Mesothelial cell of epicardium (in vitro differentiated cells): ENCODE measurements at regions not wholly inside any gene's neighbourhood (a gene's known extent, or its start where the extent isn't known, plus 50 kb on each side); places are given as distances from the start of the nearest gene placed in this dataset.

Source experiments
- DNase-seq, 2 experiments: peaks; one replicate each; pipeline ENCODE4 v3.0.0; 2021; ENCODE audit warnings: low spot score in 2 of 2; ENCODE audit not compliant: unreplicated experiment in 2 of 2
- H3K27ac Mint-ChIP-seq: 2 replicates; pipeline ENCODE4 v1.8.0; 2021; ENCODE audit warnings: mixed read lengths
- H3K27me3 Mint-ChIP-seq: 2 replicates; pipeline ENCODE4 v1.8.0; 2021; ENCODE audit warnings: low read depth, mixed read lengths
- H3K36me3 Mint-ChIP-seq: 2 replicates; pipeline ENCODE4 v1.8.0; 2021; ENCODE audit warnings: mixed read lengths
- H3K4me1 Mint-ChIP-seq: 2 replicates; pipeline ENCODE4 v1.8.0; 2021; ENCODE audit warnings: mixed read lengths
- H3K4me3 Mint-ChIP-seq: 2 replicates; pipeline ENCODE4 v1.8.0; 2021; ENCODE audit warnings: mild to moderate bottlenecking, moderate library complexity, mixed read lengths
- H3K9me3 Mint-ChIP-seq: 2 replicates; pipeline ENCODE4 v1.8.0; 2021; ENCODE audit warnings: mixed read lengths
- CTCF ChIP-seq: fragments of 200-600 bp; sonication (generic); IDR thresholded peaks from one replicate; pipeline ENCODE4 v1.5.0; 2021; ENCODE audit warnings: antibody characterized with exemption; ENCODE audit not compliant: unreplicated experiment

GRCh38 chr12:114238808-114239207 is 167.1 kb downstream of the TBX5 start:
- DNase-seq, result no peak
- Mint-ChIP-seq H3K9me3 (no peaks in the 10 kb centered on the region), H3K4me1 (peaks cover 41% of the 10 kb centered on the region), H3K4me3 (no peak overlapping the region), H3K27me3 (peaks cover 17% of the 10 kb centered on the region), H3K27ac (peak overlapping the region; percentile 6), H3K36me3 (no peaks in the 10 kb centered on the region)
- TF ChIP-seq CTCF, result no peak

GRCh38 chr12:114237230-114237629 is 168.7 kb downstream of the TBX5 start:
- peaks cover 41% of the 10 kb centered on the region for H3K4me1 Mint-ChIP-seq
- H3K27ac Mint-ChIP-seq, result no peak overlapping the region
- H3K27me3 Mint-ChIP-seq, result peaks cover 17% of the 10 kb centered on the region
- H3K4me3 Mint-ChIP-seq, result no peak overlapping the region
- H3K9me3 Mint-ChIP-seq, result no peaks in the 10 kb centered on the region
- H3K36me3 Mint-ChIP-seq, result no peaks in the 10 kb centered on the region
- DNase-seq, result no peak
- TF ChIP-seq CTCF, result no peak

GRCh38 chr12:114232187-114232586 is 173.8 kb downstream of the TBX5 start:
- Mint-ChIP-seq H3K9me3 (no peaks in the 10 kb centered on the region), H3K36me3 (no peaks in the 10 kb centered on the region), H3K4me3 (no peak overlapping the region), H3K4me1 (peaks cover 10% of the 10 kb centered on the region), H3K27me3 (peaks cover 14% of the 10 kb centered on the region), H3K27ac (no peak overlapping the region)
- TF ChIP-seq CTCF, result no peak
- DNase-seq, result no peak

GRCh38 chr12:114229150-114229549 is 176.8 kb downstream of the TBX5 start:
- Mint-ChIP-seq H3K9me3 (no peaks in the 10 kb centered on the region), H3K27me3 (peaks cover 34% of the 10 kb centered on the region)

GRCh38 chr12:114226241-114226928 is 179.6 kb downstream of the TBX5 start:
- Mint-ChIP-seq H3K9me3 (no peaks in the 10 kb centered on the region), H3K36me3 (no peaks in the 10 kb centered on the region), H3K27me3 (peaks cover 45% of the 10 kb centered on the region), H3K27ac (no peak overlapping the region), H3K4me1 (peaks cover 12% of the 10 kb centered on the region), H3K4me3 (no peak overlapping the region)
- no peak for TF ChIP-seq CTCF
- no peak for DNase-seq

More at GRCh38 chr12:114229150-114229549, 176.8 kb downstream of the TBX5 start:
- Mint-ChIP-seq H3K27ac (no peak overlapping the region), H3K4me1 (peaks cover 7% of the 10 kb centered on the region), H3K36me3 (no peaks in the 10 kb centered on the region), H3K4me3 (no peak overlapping the region)
- DNase-seq, result no peak
- TF ChIP-seq CTCF, result no peak
